ENCODE measurements at regions not wholly inside any gene's neighbourhood (a gene's known extent, or its start where the extent isn't known, plus 50 kb on each side); places are given as distances from the start of the nearest gene placed in this dataset.

- TF ChIP-seq POLR2A (IDR thresholded peaks at IDR 0.05; ENCODE audit: extremely low read depth, insufficient read length) (peak; percentile 50), MYC (IDR thresholded peaks at IDR 0.05; ENCODE audit: low read depth, low read length) (peak; percentile 90)
- TF ChIP-seq, protein P1, sequence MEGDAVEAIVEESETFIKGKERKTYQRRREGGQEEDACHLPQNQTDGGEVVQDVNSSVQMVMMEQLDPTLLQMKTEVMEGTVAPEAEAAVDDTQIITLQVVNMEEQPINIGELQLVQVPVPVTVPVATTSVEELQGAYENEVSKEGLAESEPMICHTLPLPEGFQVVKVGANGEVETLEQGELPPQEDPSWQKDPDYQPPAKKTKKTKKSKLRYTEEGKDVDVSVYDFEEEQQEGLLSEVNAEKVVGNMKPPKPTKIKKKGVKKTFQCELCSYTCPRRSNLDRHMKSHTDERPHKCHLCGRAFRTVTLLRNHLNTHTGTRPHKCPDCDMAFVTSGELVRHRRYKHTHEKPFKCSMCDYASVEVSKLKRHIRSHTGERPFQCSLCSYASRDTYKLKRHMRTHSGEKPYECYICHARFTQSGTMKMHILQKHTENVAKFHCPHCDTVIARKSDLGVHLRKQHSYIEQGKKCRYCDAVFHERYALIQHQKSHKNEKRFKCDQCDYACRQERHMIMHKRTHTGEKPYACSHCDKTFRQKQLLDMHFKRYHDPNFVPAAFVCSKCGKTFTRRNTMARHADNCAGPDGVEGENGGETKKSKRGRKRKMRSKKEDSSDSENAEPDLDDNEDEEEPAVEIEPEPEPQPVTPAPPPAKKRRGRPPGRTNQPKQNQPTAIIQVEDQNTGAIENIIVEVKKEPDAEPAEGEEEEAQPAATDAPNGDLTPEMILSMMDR (IDR thresholded peaks at IDR 0.05; ENCODE audit: low read depth, low read length), result no peak
- TF ChIP-seq, protein P2, sequence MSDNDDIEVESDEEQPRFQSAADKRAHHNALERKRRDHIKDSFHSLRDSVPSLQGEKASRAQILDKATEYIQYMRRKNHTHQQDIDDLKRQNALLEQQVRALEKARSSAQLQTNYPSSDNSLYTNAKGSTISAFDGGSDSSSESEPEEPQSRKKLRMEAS (IDR thresholded peaks at IDR 0.05; ENCODE audit: low read depth, low read length), result peak; percentile 91
Observed at GRCh38 chr6:27145731-27146455, 101.6 kb upstream of the PRSS16 start.

All from NB4 (cell line).